A549 (cell line): ENCODE measurements at regions not wholly inside any gene's neighbourhood (a gene's known extent, or its start where the extent isn't known, plus 50 kb on each side); places are given as distances from the start of the nearest gene placed in this dataset.

ENCODE experiments used
- ATAC-seq, 2 experiments: fragments of 200-7000 bp in 1 of 2; fragments of >200 bp in 1 of 2; cut with Nextera tagmentation in 1 of 2; cut with Tn5 transposase in 1 of 2; 3 replicates each; pipeline versions ENCODE4 v1.8.0 to v1.9.1; 2018 to 2020; ENCODE audit warnings: mild to moderate bottlenecking in 1 of 2, moderate library complexity in 1 of 2
- CTCF ChIA-PET: fragments of 300-600 bp; sonication (Branson Sonifier 250); formaldehyde crosslinking; extraction: SDS; loops from one replicate; lab custom pipeline; 2021; ENCODE audit warnings: antibody characterized with exemption, inconsistent platforms; lab: Yijun Ruan, JAX
- POLR2A ChIA-PET: fragments of 350-600 bp; formaldehyde crosslinking; extraction: SDS; loops from one replicate; lab custom pipeline; 2021; ENCODE audit warnings: antibody characterized with exemption, inconsistent platforms; lab: Yijun Ruan, JAX
- DNase-seq, 2 experiments: peaks; one replicate each; pipeline versions ENCODE4 v3.0.0 to v3.0.0-alpha.2; 2011 to 2016; ENCODE audit warnings: low read depth in 1 of 2, low spot score in 1 of 2
- FAIRE-seq: peaks from 2 replicates; lab custom pipeline; 2011; peaks lifted over from hg19 to GRCh38; lab: Jason Lieb, UNC
- H3K27ac ChIP-seq, 2 experiments: fragments of >200 bp; sonication (Bioruptor Twin); formaldehyde crosslinking; 3 replicates each; pipeline ENCODE4 v1.5.1; 2016 to 2017
- H3K4me1 ChIP-seq: fragments of >200 bp; sonication (Bioruptor Twin); formaldehyde crosslinking; 3 replicates; pipeline ENCODE4 v1.6.1; 2016
- H3K4me2 ChIP-seq: fragments of >200 bp; sonication (Bioruptor Twin); formaldehyde crosslinking; 3 replicates; pipeline ENCODE4 v1.6.1; 2016
- H3K4me3 ChIP-seq: fragments of >200 bp; sonication (Bioruptor Twin); formaldehyde crosslinking; 3 replicates; pipeline ENCODE4 v1.5.1; 2016
- H3K9me3 ChIP-seq: fragments of >200 bp; sonication (Bioruptor Twin); formaldehyde crosslinking; 3 replicates; pipeline ENCODE4 v1.6.1; 2016
- CBX8 ChIP-seq: fragments of 200-600 bp; sonication (generic); IDR thresholded peaks from 2 replicates; pipeline ENCODE4 v1.6.1; 2016
- CEBPB ChIP-seq, 2 experiments: fragments of >200 bp in 1 of 2; sonication (Bioruptor Twin) in 1 of 2; formaldehyde crosslinking in 1 of 2; IDR thresholded peaks; 2 replicates each; pipeline ENCODE4 v1.6.1; 2012 to 2016
- CTCF ChIP-seq: fragments of >200 bp; sonication (Bioruptor Twin); formaldehyde crosslinking; IDR thresholded peaks from 3 replicates; pipeline ENCODE4 v1.5.1; 2016
- EHF ChIP-seq: fragments of 250-450 bp; sonication (Bioruptor Pico); IDR thresholded peaks from 2 replicates; pipeline ENCODE4 v1.5.0; 2020; ENCODE audit warnings: mild to moderate bottlenecking
- FOSB ChIP-seq: fragments of 250-450 bp; sonication (Bioruptor Pico); IDR thresholded peaks from 2 replicates; pipeline ENCODE4 v1.5.0; 2020; ENCODE audit warnings: mild to moderate bottlenecking, moderate library complexity
- FOSL2 ChIP-seq, 2 experiments: fragments of 450-650 bp in 1 of 2; fragments of >200 bp in 1 of 2; sonication (Bioruptor Twin) in 1 of 2; formaldehyde crosslinking; IDR thresholded peaks; 2 replicates each; pipeline versions ENCODE4 v1.5.0 to v1.6.1; 2016 to 2020; ENCODE audit warnings: mild to moderate bottlenecking in 1 of 2, moderate library complexity in 1 of 2
- HDAC2 ChIP-seq: fragments of 200-600 bp; sonication (generic); IDR thresholded peaks from 2 replicates; pipeline ENCODE4 v1.6.1; 2016
- HOXA7 ChIP-seq: fragments of 250-450 bp; sonication (Bioruptor Pico); IDR thresholded peaks from 2 replicates; pipeline ENCODE4 v1.5.0; 2020; ENCODE audit warnings: mild to moderate bottlenecking, moderate library complexity
- HOXB5 ChIP-seq: fragments of 250-450 bp; sonication (Bioruptor Pico); IDR thresholded peaks from 2 replicates; pipeline ENCODE4 v1.5.0; 2020; ENCODE audit warnings: mild to moderate bottlenecking, moderate library complexity
- JUNB ChIP-seq: fragments of >200 bp; sonication (Bioruptor Twin); formaldehyde crosslinking; IDR thresholded peaks from 2 replicates; pipeline ENCODE4 v1.6.1; 2016
- MAX ChIP-seq: IDR thresholded peaks from 2 replicates; pipeline ENCODE4 v1.6.1; 2012
- MYC ChIP-seq: IDR thresholded peaks from 2 replicates; pipeline ENCODE4 v1.6.1; 2012; ENCODE audit warnings: mild to moderate bottlenecking, inconsistent platforms, low read length, improper control_type of control experiment, borderline replicate concordance
- NFE2L2 ChIP-seq: fragments of 150-350 bp; conservative IDR thresholded peaks from 2 replicates; pipeline ENCODE4 v1.6.1; 2014; ENCODE audit warnings: low read length
- NPAS2 ChIP-seq: fragments of 250-450 bp; sonication (Bioruptor Pico); IDR thresholded peaks from 2 replicates; pipeline ENCODE4 v1.8.0; 2022; ENCODE audit warnings: mild to moderate bottlenecking, moderate library complexity, borderline replicate concordance
- PHF8 ChIP-seq: fragments of 200-600 bp; sonication (generic); IDR thresholded peaks from 2 replicates; pipeline ENCODE4 v1.6.1; 2016; ENCODE audit warnings: low read depth, mild to moderate bottlenecking, antibody characterized with exemption, moderate library complexity, borderline replicate concordance
- POLR2A ChIP-seq: IDR thresholded peaks from 2 replicates; pipeline ENCODE4 v1.6.1; 2012; ENCODE audit warnings: mild to moderate bottlenecking, low read length
- RCOR1 ChIP-seq: fragments of 150-350 bp; IDR thresholded peaks from 2 replicates; pipeline ENCODE4 v1.6.1; 2014; ENCODE audit warnings: antibody characterized with exemption, low read length, low read depth
- RNF2 ChIP-seq: fragments of 200-600 bp; sonication (generic); IDR thresholded peaks from 2 replicates; pipeline ENCODE4 v1.6.1; 2016; ENCODE audit warnings: low read depth, mild to moderate bottlenecking, antibody characterized with exemption, moderate library complexity, borderline replicate concordance
- SREBF2 ChIP-seq: fragments of 450-650 bp; IDR thresholded peaks from 2 replicates; pipeline ENCODE4 v1.6.1; 2014; ENCODE audit warnings: mild to moderate bottlenecking, moderate library complexity
- ZC3H11A ChIP-seq: fragments of 450-650 bp; IDR thresholded peaks from 2 replicates; pipeline ENCODE4 v1.6.1; 2014; ENCODE audit warnings: antibody characterized with exemption, mild to moderate bottlenecking
- ZNF302 ChIP-seq: fragments of 250-450 bp; sonication (Bioruptor Pico); IDR thresholded peaks from 2 replicates; pipeline ENCODE4 v1.9.0; 2021; ENCODE audit warnings: inconsistent platforms, mild to moderate bottlenecking, moderate library complexity
- WGBS: methylation state at CpG from one replicate; pipeline ENCODE4 v1.1.6; 2017; ENCODE audit errors: missing lambda C conversion rate; 5-methylcytosine and 5-hydroxymethylcytosine counted together
- TF ChIP-seq, protein P1 (sequence below): fragments of 150-350 bp; IDR thresholded peaks from 2 replicates; pipeline ENCODE4 v1.6.1; 2014; ENCODE audit warnings: low read depth, mild to moderate bottlenecking, low read length

DNA sequence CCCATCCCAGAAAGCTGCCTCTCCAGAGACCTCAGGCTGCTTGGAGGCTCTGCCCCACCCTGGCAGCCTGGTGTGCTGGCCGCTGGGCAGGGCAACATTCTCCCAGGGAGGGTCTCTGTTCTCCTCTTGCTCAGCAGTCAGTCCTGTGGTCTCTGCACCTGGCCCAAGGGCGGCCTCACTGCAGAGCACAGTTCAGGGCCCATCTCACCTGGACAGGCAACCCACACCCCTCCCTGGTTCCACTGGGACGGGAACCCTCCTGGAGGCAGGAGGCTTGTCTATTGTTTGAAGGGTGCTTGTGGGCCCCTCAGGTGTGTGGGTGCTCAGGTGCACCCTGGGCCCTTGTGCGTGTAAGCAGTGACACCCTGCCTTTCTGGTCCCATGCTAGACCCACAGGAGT lies 67.2 kb upstream of the OTOS start:
- DNase-seq, result no peak
- POLR2A ChIA-PET, result no interaction called here
- WGBS, result 59% methylated on average over 3 of the region's 4 CpGs
- peaks cover 8% of the 10 kb centered on the region; the same call in 2 of the 3 replicates for H3K9me3 ChIP-seq
- CTCF ChIA-PET, result no interaction called here
- TF ChIP-seq HOXB5, result no peak
- TF ChIP-seq FOSL2 (IDR thresholded peaks at IDR 0.05), result no peak
- TF ChIP-seq FOSL2 (CRISPR knock-in tag; IDR thresholded peaks at IDR 0.05), result no peak
- no peak for TF ChIP-seq PHF8
- no peak for TF ChIP-seq HDAC2
- no peak for TF ChIP-seq ZC3H11A
- TF ChIP-seq CTCF, result no peak
- no peak for TF ChIP-seq CBX8
- TF ChIP-seq POLR2A, result no peak
- TF ChIP-seq NFE2L2, result no peak
- no peak for TF ChIP-seq SREBF2
- no peak for TF ChIP-seq MAX
- TF ChIP-seq HOXA7 (CRISPR knock-in tag), result no peak
- TF ChIP-seq JUNB, result no peak
- no peak for TF ChIP-seq ZNF302 (CRISPR knock-in tag)
- TF ChIP-seq RNF2, result no peak
- no peak for TF ChIP-seq CEBPB (IDR thresholded peaks at IDR 0.05)
- no peak overlapping the region for H3K27ac ChIP-seq
- FAIRE-seq, result no peak
- H3K4me2 ChIP-seq, result no peak overlapping the region
- no peak for ATAC-seq
- no peaks in the 10 kb centered on the region; the same call in 2 of the 3 replicates for H3K4me1 ChIP-seq
- no peak overlapping the region for H3K4me3 ChIP-seq

- no peak overlapping the region for H3K27ac ChIP-seq
- 83% methylated on average over 1 of the region's 2 CpGs for WGBS
- no peaks in the 10 kb centered on the region; the same call in 2 of the 3 replicates for H3K4me1 ChIP-seq
- H3K4me3 ChIP-seq, result no peak overlapping the region
- no peak for TF ChIP-seq CEBPB (IDR thresholded peaks at IDR 0.05)
- no peak for TF ChIP-seq HOXB5
- TF ChIP-seq HDAC2, result no peak
- TF ChIP-seq MYC, result no peak
- TF ChIP-seq, protein P1, sequence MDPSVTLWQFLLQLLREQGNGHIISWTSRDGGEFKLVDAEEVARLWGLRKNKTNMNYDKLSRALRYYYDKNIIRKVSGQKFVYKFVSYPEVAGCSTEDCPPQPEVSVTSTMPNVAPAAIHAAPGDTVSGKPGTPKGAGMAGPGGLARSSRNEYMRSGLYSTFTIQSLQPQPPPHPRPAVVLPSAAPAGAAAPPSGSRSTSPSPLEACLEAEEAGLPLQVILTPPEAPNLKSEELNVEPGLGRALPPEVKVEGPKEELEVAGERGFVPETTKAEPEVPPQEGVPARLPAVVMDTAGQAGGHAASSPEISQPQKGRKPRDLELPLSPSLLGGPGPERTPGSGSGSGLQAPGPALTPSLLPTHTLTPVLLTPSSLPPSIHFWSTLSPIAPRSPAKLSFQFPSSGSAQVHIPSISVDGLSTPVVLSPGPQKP, result no peak
- TF ChIP-seq RCOR1, result no peak
- TF ChIP-seq NPAS2 (CRISPR knock-in tag), result no peak
- TF ChIP-seq POLR2A, result no peak
- no peak for TF ChIP-seq EHF (CRISPR knock-in tag)
- no peak for TF ChIP-seq MAX
- no peak for TF ChIP-seq FOSB (CRISPR knock-in tag)
- FAIRE-seq, result no peak
- no peak for DNase-seq
- no peak overlapping the region for H3K4me2 ChIP-seq
- H3K9me3 ChIP-seq, result peaks cover 8% of the 10 kb centered on the region; the same call in 2 of the 3 replicates
- no peak for ATAC-seq
- POLR2A ChIA-PET, result no interaction called here
- CTCF ChIA-PET, result interaction anchor here (0.9 kb wide), 1 partner anchor 242 kb away, joined by 3 read pairs; no protein-coding TSS in a partner anchor
These were observed 67.6 kb upstream of the OTOS start for GRCh38 chr2:240208096-240208495.
